Nephron (organoid): ENCODE measurements at regions not wholly inside any gene's neighbourhood (a gene's known extent, or its start where the extent isn't known, plus 50 kb on each side); places are given as distances from the start of the nearest gene placed in this dataset.
A peak's percentile ranks its signal among the peaks of the same experiment; 100 is the strongest.

Experiments
- H3K27ac Mint-ChIP-seq, 3 experiments: 2 replicates each; pipeline ENCODE4 v1.8.0; 2020; ENCODE audit warnings: mixed read lengths in 3 of 3, mild to moderate bottlenecking in 2 of 3, moderate library complexity in 1 of 3
- H3K27me3 Mint-ChIP-seq: 2 replicates; pipeline ENCODE4 v1.8.0; 2021; ENCODE audit warnings: low read depth, mild to moderate bottlenecking, moderate library complexity, mixed read lengths
- H3K36me3 Mint-ChIP-seq: 2 replicates; pipeline ENCODE4 v1.8.0; 2020; ENCODE audit warnings: low read depth, mixed read lengths
- H3K4me1 Mint-ChIP-seq: 2 replicates; pipeline ENCODE4 v1.8.0; 2020; ENCODE audit warnings: mixed read lengths
- H3K4me3 Mint-ChIP-seq, 3 experiments: 2 replicates each; pipeline ENCODE4 v1.8.0; 2020; ENCODE audit warnings: mild to moderate bottlenecking in 3 of 3, mixed read lengths in 3 of 3, moderate library complexity in 2 of 3
- H3K9me3 Mint-ChIP-seq: 2 replicates; pipeline ENCODE4 v1.8.0; 2020; ENCODE audit warnings: mixed read lengths
- TF ChIP-seq, protein P1 (sequence below), 3 experiments: fragments of 200-600 bp; sonication (generic); IDR thresholded peaks; one replicate each; pipeline ENCODE4 v1.5.0; 2021; ENCODE audit warnings: antibody characterized with exemption in 3 of 3; ENCODE audit not compliant: unreplicated experiment in 3 of 3

DNA sequence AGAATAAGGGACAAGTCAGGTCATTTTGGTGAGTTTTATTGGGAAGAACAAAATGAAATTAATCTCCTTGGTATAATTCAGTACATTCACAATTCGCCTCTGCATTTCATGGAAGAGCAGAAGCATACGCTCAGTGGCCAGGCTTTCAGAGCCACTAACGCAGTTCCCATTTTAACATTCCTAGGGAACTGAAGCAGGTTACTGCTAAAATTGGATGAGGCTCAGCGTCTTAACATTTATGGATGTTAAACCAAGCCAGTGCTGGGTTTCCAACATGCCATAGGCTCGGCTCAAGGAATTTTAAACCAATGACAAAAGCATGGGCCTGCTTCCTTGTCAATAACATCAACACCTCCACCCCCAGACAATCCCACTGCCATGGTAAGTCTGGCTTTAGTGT, 172.7 kb upstream of the PRICKLE2 start:
- Mint-ChIP-seq H3K36me3 (no peaks in the 10 kb centered on the region), H3K27me3 (no peaks in the 10 kb centered on the region), H3K27ac (peak overlapping the region in 2 of 3 experiments; percentile 68), H3K9me3 (no peaks in the 10 kb centered on the region), H3K4me1 (peaks cover 43% of the 10 kb centered on the region), H3K4me3 (no peak overlapping the region)
- TF ChIP-seq, protein P1, sequence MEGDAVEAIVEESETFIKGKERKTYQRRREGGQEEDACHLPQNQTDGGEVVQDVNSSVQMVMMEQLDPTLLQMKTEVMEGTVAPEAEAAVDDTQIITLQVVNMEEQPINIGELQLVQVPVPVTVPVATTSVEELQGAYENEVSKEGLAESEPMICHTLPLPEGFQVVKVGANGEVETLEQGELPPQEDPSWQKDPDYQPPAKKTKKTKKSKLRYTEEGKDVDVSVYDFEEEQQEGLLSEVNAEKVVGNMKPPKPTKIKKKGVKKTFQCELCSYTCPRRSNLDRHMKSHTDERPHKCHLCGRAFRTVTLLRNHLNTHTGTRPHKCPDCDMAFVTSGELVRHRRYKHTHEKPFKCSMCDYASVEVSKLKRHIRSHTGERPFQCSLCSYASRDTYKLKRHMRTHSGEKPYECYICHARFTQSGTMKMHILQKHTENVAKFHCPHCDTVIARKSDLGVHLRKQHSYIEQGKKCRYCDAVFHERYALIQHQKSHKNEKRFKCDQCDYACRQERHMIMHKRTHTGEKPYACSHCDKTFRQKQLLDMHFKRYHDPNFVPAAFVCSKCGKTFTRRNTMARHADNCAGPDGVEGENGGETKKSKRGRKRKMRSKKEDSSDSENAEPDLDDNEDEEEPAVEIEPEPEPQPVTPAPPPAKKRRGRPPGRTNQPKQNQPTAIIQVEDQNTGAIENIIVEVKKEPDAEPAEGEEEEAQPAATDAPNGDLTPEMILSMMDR (IDR thresholded peaks at IDR 0.05; ENCODE audit: unreplicated experiment in 3 of 3): no peak

- Mint-ChIP-seq H3K27ac (peak overlapping the region; percentile 61 to 68 (median 68)), H3K4me3 (no peak overlapping the region), H3K4me1 (peaks cover 44% of the 10 kb centered on the region), H3K36me3 (no peaks in the 10 kb centered on the region), H3K27me3 (no peaks in the 10 kb centered on the region), H3K9me3 (no peaks in the 10 kb centered on the region)
- TF ChIP-seq, protein P1 (IDR thresholded peaks at IDR 0.05; ENCODE audit: unreplicated experiment in 3 of 3): no peak
Measured at GRCh38 chr3:64397573-64397972, 172.3 kb upstream of the PRICKLE2 start.

- no peaks in the 10 kb centered on the region for H3K9me3 Mint-ChIP-seq
- H3K4me3 Mint-ChIP-seq: no peak overlapping the region
- H3K4me1 Mint-ChIP-seq: peaks cover 47% of the 10 kb centered on the region
- no peaks in the 10 kb centered on the region for H3K27me3 Mint-ChIP-seq
- no peak overlapping the region for H3K27ac Mint-ChIP-seq
- no peaks in the 10 kb centered on the region for H3K36me3 Mint-ChIP-seq
- TF ChIP-seq, protein P1 (IDR thresholded peaks at IDR 0.05; ENCODE audit: unreplicated experiment in 3 of 3): no peak
Measured at GRCh38 chr3:64395490-64395889, 170.2 kb upstream of the PRICKLE2 start.

DNA sequence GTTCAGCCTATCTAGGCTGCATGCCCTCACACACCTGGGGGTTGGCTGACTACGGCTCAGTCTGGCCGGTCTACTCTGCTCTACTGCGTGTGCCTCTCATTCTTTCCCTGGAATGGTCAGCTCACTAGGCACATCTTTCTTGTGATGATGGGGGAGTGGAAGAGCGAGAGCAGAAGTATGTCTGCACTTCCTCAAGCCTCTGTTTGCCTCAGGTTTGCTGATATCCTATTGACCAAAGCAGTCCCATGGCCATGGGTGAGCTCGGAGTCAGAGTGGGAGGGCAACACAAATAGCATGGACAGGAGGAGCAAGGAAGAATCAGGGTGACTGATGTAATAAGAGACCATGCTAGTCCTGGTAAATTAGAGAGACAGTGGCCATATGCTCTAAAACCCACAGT, 167.9 kb upstream of the PRICKLE2 start:
- H3K4me3 Mint-ChIP-seq: no peak overlapping the region
- H3K9me3 Mint-ChIP-seq: no peaks in the 10 kb centered on the region
- H3K36me3 Mint-ChIP-seq: no peaks in the 10 kb centered on the region
- TF ChIP-seq, protein P1 (IDR thresholded peaks at IDR 0.05; ENCODE audit: unreplicated experiment in 3 of 3): no peak
- peaks cover 41% of the 10 kb centered on the region for H3K4me1 Mint-ChIP-seq
- H3K27ac Mint-ChIP-seq: no peak overlapping the region
- no peaks in the 10 kb centered on the region for H3K27me3 Mint-ChIP-seq

DNA sequence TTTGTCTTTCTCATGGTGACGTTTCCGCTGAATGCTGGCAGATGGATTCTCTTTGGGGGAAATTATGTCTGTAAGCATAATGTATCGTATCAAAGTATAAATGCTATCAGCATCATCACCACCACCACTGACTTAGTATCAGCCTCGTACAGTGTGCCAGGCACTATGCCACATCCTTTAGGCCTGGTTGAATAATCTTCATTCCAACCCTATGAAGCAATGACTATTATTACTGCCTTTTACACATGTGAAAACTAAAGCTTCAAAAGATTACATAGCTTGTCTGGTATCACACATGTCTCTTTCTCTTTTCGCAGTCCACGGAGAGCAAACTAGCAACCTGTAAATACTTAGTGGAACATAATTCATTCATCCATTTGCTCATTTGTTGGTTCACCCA, 166.7 kb upstream of the PRICKLE2 start:
- Mint-ChIP-seq H3K9me3 (no peaks in the 10 kb centered on the region), H3K36me3 (no peaks in the 10 kb centered on the region), H3K27me3 (no peaks in the 10 kb centered on the region), H3K27ac (peak overlapping the region in 1 of 3 experiments; percentile 14), H3K4me3 (no peak overlapping the region), H3K4me1 (peaks cover 29% of the 10 kb centered on the region)
- TF ChIP-seq, protein P1 (IDR thresholded peaks at IDR 0.05; ENCODE audit: unreplicated experiment in 3 of 3): no peak

DNA sequence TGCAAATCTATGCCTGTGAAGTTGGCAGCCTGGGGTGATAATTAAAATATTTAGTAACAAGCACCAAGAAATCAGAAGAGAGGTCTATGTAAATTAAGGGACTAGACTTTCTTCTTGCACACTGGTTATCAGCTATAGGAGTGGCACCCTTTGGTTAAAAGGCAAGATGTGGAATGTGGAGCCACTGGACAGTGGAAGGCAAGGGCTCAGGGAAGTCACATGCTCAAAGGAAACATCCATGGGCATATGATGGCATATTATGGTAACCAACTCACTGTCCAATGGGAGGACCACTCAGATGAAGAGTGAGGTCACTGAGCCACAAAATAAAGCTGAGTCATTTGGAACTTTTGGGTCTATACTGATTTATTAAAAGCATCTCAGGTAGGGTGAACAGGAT, 165.6 kb upstream of the PRICKLE2 start:
- peaks cover 25% of the 10 kb centered on the region for H3K4me1 Mint-ChIP-seq
- no peak overlapping the region for H3K27ac Mint-ChIP-seq
- H3K9me3 Mint-ChIP-seq: no peaks in the 10 kb centered on the region
- no peak overlapping the region for H3K4me3 Mint-ChIP-seq
- TF ChIP-seq, protein P1 (IDR thresholded peaks at IDR 0.05; ENCODE audit: unreplicated experiment in 3 of 3): no peak
- H3K36me3 Mint-ChIP-seq: no peaks in the 10 kb centered on the region
- no peaks in the 10 kb centered on the region for H3K27me3 Mint-ChIP-seq
